ENCODE measurements at regions not wholly inside any gene's neighbourhood (a gene's known extent, or its start where the extent isn't known, plus 50 kb on each side); places are given as distances from the start of the nearest gene placed in this dataset.

- TF ChIP-seq, protein P1, sequence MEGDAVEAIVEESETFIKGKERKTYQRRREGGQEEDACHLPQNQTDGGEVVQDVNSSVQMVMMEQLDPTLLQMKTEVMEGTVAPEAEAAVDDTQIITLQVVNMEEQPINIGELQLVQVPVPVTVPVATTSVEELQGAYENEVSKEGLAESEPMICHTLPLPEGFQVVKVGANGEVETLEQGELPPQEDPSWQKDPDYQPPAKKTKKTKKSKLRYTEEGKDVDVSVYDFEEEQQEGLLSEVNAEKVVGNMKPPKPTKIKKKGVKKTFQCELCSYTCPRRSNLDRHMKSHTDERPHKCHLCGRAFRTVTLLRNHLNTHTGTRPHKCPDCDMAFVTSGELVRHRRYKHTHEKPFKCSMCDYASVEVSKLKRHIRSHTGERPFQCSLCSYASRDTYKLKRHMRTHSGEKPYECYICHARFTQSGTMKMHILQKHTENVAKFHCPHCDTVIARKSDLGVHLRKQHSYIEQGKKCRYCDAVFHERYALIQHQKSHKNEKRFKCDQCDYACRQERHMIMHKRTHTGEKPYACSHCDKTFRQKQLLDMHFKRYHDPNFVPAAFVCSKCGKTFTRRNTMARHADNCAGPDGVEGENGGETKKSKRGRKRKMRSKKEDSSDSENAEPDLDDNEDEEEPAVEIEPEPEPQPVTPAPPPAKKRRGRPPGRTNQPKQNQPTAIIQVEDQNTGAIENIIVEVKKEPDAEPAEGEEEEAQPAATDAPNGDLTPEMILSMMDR (IDR thresholded peaks at IDR 0.05), result no peak
- TF ChIP-seq POLR2AphosphoS5 (IDR thresholded peaks at IDR 0.05; ENCODE audit: low read depth, low read length) (no peak), REST (IDR thresholded peaks at IDR 0.05; ENCODE audit: insufficient read depth in 1 of 2, low read depth in 2 of 2, low read length in 1 of 2) (no peak), TCF7L2 (IDR thresholded peaks at IDR 0.05; ENCODE audit: low read depth, low read length) (no peak)
Measured at GRCh38 chr6:144415014-144415413, 129.9 kb downstream of the UTRN start.
